BLaER1 treated with 17β-estradiol and CSF1 and Interleukin-3, amounts not matched to agents 10 nM and 100 nM (cell line): ENCODE measurements at regions not wholly inside any gene's neighbourhood (a gene's known extent, or its start where the extent isn't known, plus 50 kb on each side); places are given as distances from the start of the nearest gene placed in this dataset.
"Not testable (repeated sequence)": the region's sequence is repeated elsewhere in the genome, so short reads cannot be mapped to it uniquely, and the experiment has no call there.

Experiments used
- H3K27ac ChIP-seq, 11 experiments: shearing (Covaris generic); formaldehyde crosslinking; 2 replicates each; pipeline ENCODE4 v1.8.1; 2022
- H3K27me3 ChIP-seq, 11 experiments: shearing (Covaris generic); formaldehyde crosslinking; 2 replicates each; pipeline ENCODE4 v1.8.1; 2022
- H3K36me3 ChIP-seq, 11 experiments: shearing (Covaris generic); formaldehyde crosslinking; 2 replicates each; pipeline ENCODE4 v1.8.1; 2022
- H3K4me1 ChIP-seq, 10 experiments: shearing (Covaris generic); formaldehyde crosslinking; 2 replicates each; pipeline ENCODE4 v1.8.1; 2022
- H3K4me2 ChIP-seq, 11 experiments: shearing (Covaris generic); formaldehyde crosslinking; 2 replicates each; pipeline ENCODE4 v1.8.1; 2022
- H3K4me3 ChIP-seq, 10 experiments: shearing (Covaris generic); formaldehyde crosslinking; 2 replicates each; pipeline ENCODE4 v1.8.1; 2022
- H3K9ac ChIP-seq, 11 experiments: shearing (Covaris generic); formaldehyde crosslinking; 2 replicates each; pipeline ENCODE4 v1.8.1; 2022
- H3K9me3 ChIP-seq, 11 experiments: shearing (Covaris generic); formaldehyde crosslinking; replicated peaks in 1 of 11; 2 replicates each; pipeline ENCODE4 v1.8.1; 2022
- H4K20me1 ChIP-seq, 11 experiments: shearing (Covaris generic); formaldehyde crosslinking; 2 replicates each; pipeline ENCODE4 v1.8.1; 2022
- Cebpa-rat ChIP-seq, 11 experiments: shearing (Covaris generic); IDR thresholded peaks; 2 replicates each; pipeline ENCODE4 v1.8.1; 2022

- H3K27ac ChIP-seq = no peak overlapping the region
Measured at GRCh38 chrX:109089359-109089758, 353.0 kb upstream of the IRS4 start.

DNA sequence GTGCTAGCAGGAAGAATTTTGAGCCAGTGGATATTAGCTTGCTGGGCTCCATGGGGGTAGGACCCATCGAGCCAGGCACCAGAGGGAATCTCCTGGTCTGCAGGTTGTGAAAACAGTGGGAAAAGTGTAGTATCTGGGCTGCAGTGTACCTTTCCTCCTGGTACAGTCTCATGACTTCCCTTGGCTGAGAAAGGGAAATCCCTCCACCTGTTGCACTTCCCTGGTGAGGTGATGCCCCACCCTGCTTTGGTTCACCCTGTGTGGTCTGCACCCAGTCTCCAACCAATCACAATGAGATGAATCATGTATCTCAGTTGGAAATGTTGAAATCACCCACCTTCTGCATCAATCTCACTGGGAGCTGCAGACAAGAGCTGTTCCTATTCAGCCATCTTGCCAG lies 341.4 kb upstream of the IRS4 start:
- no peaks in the 10 kb centered on the region for H3K4me1 ChIP-seq
- peaks cover 0 to 8% (median 4%) of the 10 kb centered on the region in 11 experiments; a peak in 8 of 22 replicates for H3K9me3 ChIP-seq
- no peak overlapping the region for H3K4me2 ChIP-seq
- H3K4me3 ChIP-seq = no peak overlapping the region
- no peaks in the 10 kb centered on the region for H4K20me1 ChIP-seq
- no peak overlapping the region for H3K27ac ChIP-seq
- no peak overlapping the region for H3K9ac ChIP-seq
- H3K36me3 ChIP-seq = no peaks in the 10 kb centered on the region
- H3K27me3 ChIP-seq = peaks cover 5 to 71% (median 44%) of the 10 kb centered on the region in 11 experiments; a peak in 20 of 22 replicates
- no peak for TF ChIP-seq Cebpa-rat (IDR thresholded peaks at IDR 0.05)

More at GRCh38 chrX:109089359-109089758, 353.0 kb upstream of the IRS4 start:
- no peak for TF ChIP-seq Cebpa-rat (IDR thresholded peaks at IDR 0.05)
- Histone ChIP-seq H4K20me1 (no peaks in the 10 kb centered on the region; a peak in 1 of 22 replicates), H3K4me2 (no peak overlapping the region), H3K9ac (no peak overlapping the region), H3K9me3 (peaks cover 2 to 8% (median 4%) of the 10 kb centered on the region in 11 experiments; a peak in 13 of 22 replicates), H3K4me3 (no peak overlapping the region), H3K4me1 (no peaks in the 10 kb centered on the region), H3K27me3 (peaks cover 0 to 46% (median 23%) of the 10 kb centered on the region in 11 experiments; a peak in 15 of 22 replicates), H3K36me3 (no peaks in the 10 kb centered on the region)

- not testable (repeated sequence) for H3K36me3 ChIP-seq, H3K27ac ChIP-seq, H4K20me1 ChIP-seq, H3K9me3 ChIP-seq, H3K4me1 ChIP-seq, H3K4me3 ChIP-seq, H3K4me2 ChIP-seq, H3K9ac ChIP-seq
- H3K27me3 ChIP-seq = peaks cover 0 to 30% (median 14%) of the 10 kb centered on the region in 11 experiments; a peak in 16 of 22 replicates
Measured at GRCh38 chrX:109054181-109054581, 317.8 kb upstream of the IRS4 start.

GRCh38 chrX:109049903-109050302 lies 313.5 kb upstream of the IRS4 start:
- Histone ChIP-seq H3K9ac (no peak overlapping the region), H3K4me1 (no peaks in the 10 kb centered on the region), H4K20me1 (no peaks in the 10 kb centered on the region; a peak in 1 of 22 replicates), H3K9me3 (peaks cover 0 to 4% (median 0%) of the 10 kb centered on the region in 11 experiments; a peak in 3 of 22 replicates), H3K4me3 (no peak overlapping the region), H3K27me3 (peaks cover 11 to 69% (median 54%) of the 10 kb centered on the region in 11 experiments), H3K27ac (no peak overlapping the region), H3K4me2 (no peak overlapping the region), H3K36me3 (no peaks in the 10 kb centered on the region)
- TF ChIP-seq Cebpa-rat (IDR thresholded peaks at IDR 0.05) = no peak

DNA sequence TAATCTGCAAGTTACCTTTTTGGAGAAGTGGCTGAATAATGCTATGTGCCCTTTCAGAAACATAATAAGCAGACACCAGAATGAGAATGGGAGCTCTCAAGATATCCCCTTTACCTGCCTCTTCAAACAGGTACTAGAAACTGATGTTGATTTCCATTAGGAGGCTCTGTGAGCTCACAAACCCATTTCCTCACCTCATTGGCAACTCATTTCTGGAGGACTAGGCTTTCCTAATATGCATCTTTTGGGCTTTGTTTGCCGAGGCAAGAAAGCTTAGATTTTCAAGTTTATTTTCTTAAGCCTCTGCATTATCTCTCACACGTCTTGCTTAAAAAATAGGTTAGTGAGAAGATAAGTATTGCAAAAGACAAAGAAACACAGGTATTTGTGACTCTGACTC lies 313.1 kb upstream of the IRS4 start:
- Histone ChIP-seq H3K4me2 (no peak overlapping the region), H3K27me3 (peaks cover 16 to 74% (median 59%) of the 10 kb centered on the region in 11 experiments), H4K20me1 (no peaks in the 10 kb centered on the region; a peak in 1 of 22 replicates), H3K4me1 (no peaks in the 10 kb centered on the region), H3K9me3 (peaks cover 0 to 4% (median 0%) of the 10 kb centered on the region in 11 experiments; a peak in 3 of 22 replicates), H3K27ac (no peak overlapping the region), H3K36me3 (no peaks in the 10 kb centered on the region), H3K9ac (no peak overlapping the region), H3K4me3 (no peak overlapping the region)
- TF ChIP-seq Cebpa-rat (IDR thresholded peaks at IDR 0.05) = no peak

DNA sequence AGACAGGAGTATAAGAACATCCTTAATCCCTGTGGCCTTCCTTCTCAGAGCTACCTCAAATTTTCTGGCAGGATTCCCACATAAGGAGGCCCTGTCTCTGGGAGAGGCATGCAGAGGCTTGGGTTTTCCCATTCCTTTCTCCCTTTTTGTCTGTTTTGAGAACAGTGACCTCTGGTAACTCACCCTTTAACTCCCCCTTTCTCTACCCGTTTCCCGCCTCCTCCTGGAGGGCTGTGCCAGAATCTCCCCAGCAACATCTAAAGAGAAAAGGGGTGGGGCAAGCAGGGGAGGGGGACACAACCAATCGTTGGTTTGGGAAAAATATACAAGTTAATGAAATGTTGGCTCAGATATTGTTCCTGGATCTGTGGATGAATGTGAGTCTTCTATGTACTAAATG lies 303.7 kb upstream of the IRS4 start:
- Histone ChIP-seq H4K20me1 (peaks cover 0 to 6% (median 0%) of the 10 kb centered on the region in 11 experiments; a peak in 1 of 22 replicates), H3K9ac (no peak overlapping the region), H3K4me2 (no peak overlapping the region), H3K27me3 (peaks cover 34 to 86% (median 81%) of the 10 kb centered on the region in 11 experiments), H3K4me1 (no peaks in the 10 kb centered on the region), H3K4me3 (no peak overlapping the region), H3K27ac (no peak overlapping the region), H3K9me3 (no peaks in the 10 kb centered on the region), H3K36me3 (no peaks in the 10 kb centered on the region)
- TF ChIP-seq Cebpa-rat (IDR thresholded peaks at IDR 0.05) = no peak

- Histone ChIP-seq H3K27ac (no peak overlapping the region), H3K4me1 (no peaks in the 10 kb centered on the region), H3K36me3 (no peaks in the 10 kb centered on the region), H3K9me3 (0 out of 22 replicates have a peak, but pooled peaks cover 0 to 5% (median 0%) of the 10 kb centered on the region in 11 experiments), H3K9ac (no peak overlapping the region), H3K4me3 (no peak overlapping the region), H3K27me3 (peaks cover 20 to 71% (median 66%) of the 10 kb centered on the region in 11 experiments; a peak in 21 of 22 replicates), H3K4me2 (no peak overlapping the region), H4K20me1 (peaks cover 0 to 6% (median 0%) of the 10 kb centered on the region in 11 experiments; a peak in 1 of 22 replicates)
- TF ChIP-seq Cebpa-rat (IDR thresholded peaks at IDR 0.05) = no peak
Measured at GRCh38 chrX:109036624-109037023, 300.3 kb upstream of the IRS4 start.

DNA sequence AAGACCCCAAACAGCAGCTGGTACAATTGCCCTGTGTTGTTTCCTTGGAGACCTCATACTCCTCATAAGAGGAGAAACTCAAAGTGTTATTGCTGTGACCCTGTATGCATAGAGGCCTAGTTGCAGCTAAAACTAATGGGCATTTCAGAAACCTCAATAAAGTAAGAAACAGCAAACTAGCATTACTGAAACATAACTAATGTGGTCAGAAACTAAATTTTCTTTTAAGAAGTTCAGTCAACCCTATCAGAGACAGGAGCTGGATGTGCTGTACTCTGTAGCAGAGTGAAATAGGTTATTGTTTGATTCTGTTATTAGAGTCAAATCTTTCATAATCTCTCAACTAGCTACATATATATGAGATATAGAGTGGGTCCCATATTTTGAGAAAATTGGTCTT lies 257.5 kb upstream of the IRS4 start:
- peaks cover 0 to 17% (median 0%) of the 10 kb centered on the region in 11 experiments; a peak in 2 of 22 replicates for H3K9me3 ChIP-seq
- H3K4me1 ChIP-seq = no peaks in the 10 kb centered on the region
- no peak for TF ChIP-seq Cebpa-rat (IDR thresholded peaks at IDR 0.05)
- no peaks in the 10 kb centered on the region for H4K20me1 ChIP-seq
- H3K4me3 ChIP-seq = no peak overlapping the region
- no peak overlapping the region for H3K9ac ChIP-seq
- H3K27ac ChIP-seq = no peak overlapping the region
- no peaks in the 10 kb centered on the region for H3K36me3 ChIP-seq
- H3K27me3 ChIP-seq = peaks cover 10 to 51% (median 34%) of the 10 kb centered on the region in 11 experiments; a peak in 20 of 22 replicates
- H3K4me2 ChIP-seq = no peak overlapping the region

GRCh38 chrX:108972899-108973298 lies 236.5 kb upstream of the IRS4 start:
- not testable (repeated sequence) for H4K20me1 ChIP-seq, H3K4me3 ChIP-seq, H3K4me2 ChIP-seq, H3K9ac ChIP-seq, H3K36me3 ChIP-seq, H3K27ac ChIP-seq, H3K4me1 ChIP-seq
- peaks cover 0 to 31% (median 9%) of the 10 kb centered on the region in 11 experiments; a peak in 14 of 22 replicates for H3K9me3 ChIP-seq
- H3K27me3 ChIP-seq = peaks cover 0 to 68% (median 59%) of the 10 kb centered on the region in 11 experiments; a peak in 20 of 22 replicates

DNA sequence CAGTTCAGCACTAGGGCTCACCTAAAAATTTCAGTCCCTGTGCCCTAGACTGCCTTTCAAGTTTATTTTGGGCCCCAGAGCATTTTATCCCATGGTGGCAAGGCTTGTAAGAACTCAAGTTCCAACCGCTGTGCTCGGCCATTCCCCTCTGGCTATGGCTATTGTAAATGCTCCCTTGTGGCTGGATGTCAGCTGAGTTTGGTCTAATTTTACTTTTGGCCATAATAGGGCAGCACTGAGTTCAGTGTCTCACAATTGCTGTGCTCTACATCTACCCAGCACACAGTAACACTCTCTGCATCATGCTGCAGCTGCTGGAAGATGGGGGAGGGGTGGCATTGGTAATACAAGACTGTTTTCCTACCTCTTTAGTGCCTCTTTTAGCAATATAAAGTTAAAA lies 210.8 kb upstream of the IRS4 start:
- H3K9ac ChIP-seq = no peak overlapping the region
- H3K9me3 ChIP-seq = no peaks in the 10 kb centered on the region; a peak in 2 of 22 replicates
- H3K36me3 ChIP-seq = no peaks in the 10 kb centered on the region
- H3K27me3 ChIP-seq = peaks cover 36 to 97% (median 78%) of the 10 kb centered on the region in 11 experiments; a peak in 21 of 22 replicates
- no peak overlapping the region for H3K4me3 ChIP-seq
- H3K4me1 ChIP-seq = no peaks in the 10 kb centered on the region
- no peaks in the 10 kb centered on the region; a peak in 1 of 22 replicates for H4K20me1 ChIP-seq
- no peak for TF ChIP-seq Cebpa-rat (IDR thresholded peaks at IDR 0.05)
- H3K4me2 ChIP-seq = no peak overlapping the region
- H3K27ac ChIP-seq = no peak overlapping the region
